ENCODE measurements at regions not wholly inside any gene's neighbourhood (a gene's known extent, or its start where the extent isn't known, plus 50 kb on each side); places are given as distances from the start of the nearest gene placed in this dataset.

- Histone ChIP-seq H3K27ac (ENCODE audit: low read depth, low read length) (no peak overlapping the region), H3K4me1 (ENCODE audit: control insufficient read depth in 2 of 2, insufficient read depth in 2 of 2, low read length in 2 of 2) (no peaks in the 10 kb centered on the region), H3K4me3 (ENCODE audit: low read length) (no peak overlapping the region), H3K9me3 (ENCODE audit: control insufficient read depth in 2 of 3, low read length in 3 of 3) (no peaks in the 10 kb centered on the region), H3K36me3 (ENCODE audit: control insufficient read depth in 2 of 3, insufficient read depth in 3 of 3, low read length in 3 of 3) (no peaks in the 10 kb centered on the region), H3K27me3 (ENCODE audit: control insufficient read depth in 2 of 2, insufficient read depth in 2 of 2, low read length in 2 of 2) (no peaks in the 10 kb centered on the region)
- CTCF ChIA-PET, result no interaction called here
- POLR2A ChIA-PET, result no interaction called here
- DNase-seq, result no peak
- intact Hi-C loops (cut with micrococcal nuclease), result no loop called here
- Mint-ChIP-seq H3K27me3 (peaks cover 0 to 13% (median 0%) of the 10 kb centered on the region in 5 donors), H3K4me1 (no peaks in the 10 kb centered on the region), H3K36me3 (no peaks in the 10 kb centered on the region), H3K27ac (no peak overlapping the region), H3K4me3 (no peak overlapping the region), H3K9me3 (peaks cover 0 to 3% (median 0%) of the 10 kb centered on the region in 11 donors)
- ATAC-seq, result no peak
These were observed 112.4 kb upstream of the RND3 start for GRCh38 chr2:150599889-150600288.

- Mint-ChIP-seq H3K36me3 (no peaks in the 10 kb centered on the region), H3K27me3 (peaks cover 0 to 13% (median 0%) of the 10 kb centered on the region in 5 donors), H3K4me3 (no peak overlapping the region), H3K9me3 (peaks cover 0 to 5% (median 0%) of the 10 kb centered on the region in 11 donors), H3K27ac (no peak overlapping the region), H3K4me1 (no peaks in the 10 kb centered on the region)
- ChIA-PET CTCF (no interaction called here), POLR2A (no interaction called here)
- Histone ChIP-seq H3K27ac (ENCODE audit: low read depth, low read length) (no peak overlapping the region), H3K27me3 (ENCODE audit: control insufficient read depth in 2 of 2, insufficient read depth in 2 of 2, low read length in 2 of 2) (no peaks in the 10 kb centered on the region), H3K9me3 (ENCODE audit: control insufficient read depth in 2 of 3, low read length in 3 of 3) (no peaks in the 10 kb centered on the region), H3K4me1 (ENCODE audit: control insufficient read depth in 2 of 2, insufficient read depth in 2 of 2, low read length in 2 of 2) (no peaks in the 10 kb centered on the region), H3K4me3 (ENCODE audit: low read length) (no peak overlapping the region), H3K36me3 (ENCODE audit: control insufficient read depth in 2 of 3, insufficient read depth in 3 of 3, low read length in 3 of 3) (no peaks in the 10 kb centered on the region)
- intact Hi-C loops (cut with micrococcal nuclease), result no loop called here
- DNase-seq, result no peak
- ATAC-seq, result no peak
These were observed 110.9 kb upstream of the RND3 start for GRCh38 chr2:150598383-150598782.

GRCh38 chr2:150595803-150596470 is 108.5 kb upstream of the RND3 start:
- H3K27me3 Mint-ChIP-seq, result peaks cover 0 to 17% (median 0%) of the 10 kb centered on the region in 5 donors
- Histone ChIP-seq H3K4me3 (ENCODE audit: low read length) (no peak overlapping the region), H3K36me3 (ENCODE audit: control insufficient read depth in 2 of 3, insufficient read depth in 3 of 3, low read length in 3 of 3) (no peaks in the 10 kb centered on the region), H3K27me3 (ENCODE audit: control insufficient read depth in 2 of 2, insufficient read depth in 2 of 2, low read length in 2 of 2) (no peaks in the 10 kb centered on the region), H3K9me3 (ENCODE audit: control insufficient read depth in 2 of 3, low read length in 3 of 3) (no peaks in the 10 kb centered on the region), H3K27ac (ENCODE audit: low read depth, low read length) (no peak overlapping the region), H3K4me1 (ENCODE audit: control insufficient read depth in 2 of 2, insufficient read depth in 2 of 2, low read length in 2 of 2) (no peaks in the 10 kb centered on the region)
- H3K9me3 Mint-ChIP-seq, result peaks cover 0 to 5% (median 0%) of the 10 kb centered on the region in 11 donors
- DNase-seq (no peak), ATAC-seq (no peak)
- H3K4me1 Mint-ChIP-seq, result no peaks in the 10 kb centered on the region
- H3K4me3 Mint-ChIP-seq, result no peak overlapping the region
- ChIA-PET POLR2A (no interaction called here), CTCF (no interaction called here)
- no peak overlapping the region for H3K27ac Mint-ChIP-seq
- intact Hi-C loops (cut with micrococcal nuclease), result no loop called here
- H3K36me3 Mint-ChIP-seq, result no peaks in the 10 kb centered on the region

GRCh38 chr2:150594299-150594698 is 106.8 kb upstream of the RND3 start:
- intact Hi-C loops (cut with micrococcal nuclease), result no loop called here
- CTCF ChIA-PET, result no interaction called here
- no peak for ATAC-seq

GRCh38 chr2:150591496-150592285 is 104.2 kb upstream of the RND3 start:
- Histone ChIP-seq H3K9me3 (ENCODE audit: control insufficient read depth in 2 of 3, low read length in 3 of 3) (no peaks in the 10 kb centered on the region), H3K4me3 (ENCODE audit: low read length) (no peak overlapping the region), H3K4me1 (ENCODE audit: control insufficient read depth in 2 of 2, insufficient read depth in 2 of 2, low read length in 2 of 2) (no peaks in the 10 kb centered on the region), H3K27me3 (ENCODE audit: control insufficient read depth in 2 of 2, insufficient read depth in 2 of 2, low read length in 2 of 2) (no peaks in the 10 kb centered on the region), H3K27ac (ENCODE audit: low read depth, low read length) (no peak overlapping the region), H3K36me3 (ENCODE audit: control insufficient read depth in 2 of 3, insufficient read depth in 3 of 3, low read length in 3 of 3) (no peaks in the 10 kb centered on the region)
- ATAC-seq, result no peak
- Mint-ChIP-seq H3K4me3 (no peak overlapping the region), H3K27ac (no peak overlapping the region), H3K36me3 (no peaks in the 10 kb centered on the region), H3K9me3 (peaks cover 0 to 5% (median 0%) of the 10 kb centered on the region in 11 donors), H3K27me3 (peaks cover 0 to 11% (median 0%) of the 10 kb centered on the region in 5 donors), H3K4me1 (no peaks in the 10 kb centered on the region)
- intact Hi-C loops (cut with micrococcal nuclease), result no loop called here
- POLR2A ChIA-PET, result no interaction called here
- no peak for DNase-seq
- CTCF ChIA-PET, result no interaction called here

More at GRCh38 chr2:150594299-150594698, 106.8 kb upstream of the RND3 start:
- no peaks in the 10 kb centered on the region for H3K9me3 ChIP-seq (ENCODE audit: control insufficient read depth in 2 of 3, low read length in 3 of 3)
- no peaks in the 10 kb centered on the region for H3K27me3 ChIP-seq (ENCODE audit: control insufficient read depth in 2 of 2, insufficient read depth in 2 of 2, low read length in 2 of 2)
- no peaks in the 10 kb centered on the region for H3K36me3 Mint-ChIP-seq
- DNase-seq, result no peak
- POLR2A ChIA-PET, result no interaction called here
- H3K27ac Mint-ChIP-seq, result no peak overlapping the region
- no peaks in the 10 kb centered on the region for H3K36me3 ChIP-seq (ENCODE audit: control insufficient read depth in 2 of 3, insufficient read depth in 3 of 3, low read length in 3 of 3)
- no peaks in the 10 kb centered on the region for H3K4me1 Mint-ChIP-seq
- no peak overlapping the region for H3K4me3 ChIP-seq (ENCODE audit: low read length)
- H3K27me3 Mint-ChIP-seq, result peaks cover 0 to 17% (median 0%) of the 10 kb centered on the region in 5 donors
- H3K27ac ChIP-seq (ENCODE audit: low read depth, low read length), result no peak overlapping the region
- no peaks in the 10 kb centered on the region for H3K4me1 ChIP-seq (ENCODE audit: control insufficient read depth in 2 of 2, insufficient read depth in 2 of 2, low read length in 2 of 2)
- no peak overlapping the region for H3K4me3 Mint-ChIP-seq
- H3K9me3 Mint-ChIP-seq, result peaks cover 0 to 5% (median 0%) of the 10 kb centered on the region in 11 donors

- DNase-seq, result no peak
- ChIA-PET CTCF (no interaction called here), POLR2A (no interaction called here)
- Histone ChIP-seq H3K4me1 (ENCODE audit: control insufficient read depth in 2 of 2, insufficient read depth in 2 of 2, low read length in 2 of 2) (no peaks in the 10 kb centered on the region), H3K36me3 (ENCODE audit: control insufficient read depth in 2 of 3, insufficient read depth in 3 of 3, low read length in 3 of 3) (no peaks in the 10 kb centered on the region), H3K27ac (ENCODE audit: low read depth, low read length) (no peak overlapping the region), H3K27me3 (ENCODE audit: control insufficient read depth in 2 of 2, insufficient read depth in 2 of 2, low read length in 2 of 2) (no peaks in the 10 kb centered on the region), H3K4me3 (ENCODE audit: low read length) (no peak overlapping the region), H3K9me3 (ENCODE audit: control insufficient read depth in 2 of 3, low read length in 3 of 3) (no peaks in the 10 kb centered on the region)
- H3K9me3 Mint-ChIP-seq, result peaks cover 0 to 5% (median 0%) of the 10 kb centered on the region in 11 donors
- H3K36me3 Mint-ChIP-seq, result no peaks in the 10 kb centered on the region
- intact Hi-C loops (cut with micrococcal nuclease), result no loop called here
- no peaks in the 10 kb centered on the region for H3K4me1 Mint-ChIP-seq
- no peak overlapping the region for H3K4me3 Mint-ChIP-seq
- ATAC-seq, result no peak
- peaks cover 0 to 5% (median 0%) of the 10 kb centered on the region in 5 donors for H3K27me3 Mint-ChIP-seq
- no peak overlapping the region for H3K27ac Mint-ChIP-seq
These were observed 102.2 kb upstream of the RND3 start for GRCh38 chr2:150589681-150590080.

- Histone ChIP-seq H3K9me3 (ENCODE audit: control insufficient read depth in 2 of 3, low read length in 3 of 3) (no peaks in the 10 kb centered on the region), H3K4me3 (ENCODE audit: low read length) (no peak overlapping the region), H3K4me1 (ENCODE audit: control insufficient read depth in 2 of 2, insufficient read depth in 2 of 2, low read length in 2 of 2) (no peaks in the 10 kb centered on the region), H3K27me3 (ENCODE audit: control insufficient read depth in 2 of 2, insufficient read depth in 2 of 2, low read length in 2 of 2) (no peaks in the 10 kb centered on the region), H3K36me3 (ENCODE audit: control insufficient read depth in 2 of 3, insufficient read depth in 3 of 3, low read length in 3 of 3) (no peaks in the 10 kb centered on the region), H3K27ac (ENCODE audit: low read depth, low read length) (no peak overlapping the region)
- intact Hi-C loops (cut with micrococcal nuclease), result no loop called here
- Mint-ChIP-seq H3K4me3 (no peak overlapping the region), H3K27me3 (peaks cover 0 to 5% (median 0%) of the 10 kb centered on the region in 5 donors), H3K4me1 (no peaks in the 10 kb centered on the region), H3K36me3 (no peaks in the 10 kb centered on the region), H3K27ac (no peak overlapping the region), H3K9me3 (peaks cover 0 to 5% (median 0%) of the 10 kb centered on the region in 11 donors)
- ATAC-seq (no peak), DNase-seq (no peak)
- ChIA-PET POLR2A (no interaction called here), CTCF (no interaction called here)
These were observed 101.0 kb upstream of the RND3 start for GRCh38 chr2:150588506-150588870.

Measured in naive thymus-derived CD4-positive, alpha-beta T cell (primary cell).